ENCODE measurements at regions not wholly inside any gene's neighbourhood (a gene's known extent, or its start where the extent isn't known, plus 50 kb on each side); places are given as distances from the start of the nearest gene placed in this dataset.

GRCh38 chr1:208538587-208538986, 294.4 kb upstream of the PLXNA2 start:
- ATAC-seq: no peak

GRCh38 chr1:208540724-208541123, 296.5 kb upstream of the PLXNA2 start:
- Histone ChIP-seq H3K4me1 (no peaks in the 10 kb centered on the region), H3K27ac (no peak overlapping the region), H3K27me3 (no peaks in the 10 kb centered on the region), H3K36me3 (no peaks in the 10 kb centered on the region), H3K4me3 (no peak overlapping the region), H3K9me3 (no peaks in the 10 kb centered on the region)
- intact Hi-C loops (cut with DNase I): no loop called here
- no peak for ATAC-seq
- no peak for TF ChIP-seq CTCF (IDR thresholded peaks at IDR 0.05)
- no peak for DNase-seq

More at GRCh38 chr1:208538587-208538986, 294.4 kb upstream of the PLXNA2 start:
- no peak overlapping the region for H3K4me3 ChIP-seq
- no peak for DNase-seq
- no peaks in the 10 kb centered on the region for H3K36me3 ChIP-seq
- peak overlapping the region in 1 of 2 donors; percentile 75 for H3K27ac ChIP-seq
- TF ChIP-seq CTCF (IDR thresholded peaks at IDR 0.05): no peak
- H3K4me1 ChIP-seq: no peaks in the 10 kb centered on the region
- no peaks in the 10 kb centered on the region for H3K9me3 ChIP-seq
- intact Hi-C loops (cut with DNase I): no loop called here
- peaks cover 0 to 4% of the 10 kb centered on the region in 2 donors for H3K27me3 ChIP-seq

- ATAC-seq (no peak), DNase-seq (no peak)
- no peak overlapping the region for H3K27ac ChIP-seq
- TF ChIP-seq CTCF (IDR thresholded peaks at IDR 0.05): no peak
- H3K27me3 ChIP-seq: no peaks in the 10 kb centered on the region
- H3K4me3 ChIP-seq: no peak overlapping the region
- no peaks in the 10 kb centered on the region for H3K4me1 ChIP-seq
- intact Hi-C loops (cut with DNase I): no loop called here
- no peaks in the 10 kb centered on the region for H3K36me3 ChIP-seq
- no peaks in the 10 kb centered on the region for H3K9me3 ChIP-seq
Measured at GRCh38 chr1:208541225-208541855, 297.2 kb upstream of the PLXNA2 start.

GRCh38 chr1:208542309-208542708, 298.1 kb upstream of the PLXNA2 start:
- H3K27ac ChIP-seq: no peak overlapping the region
- no peak for DNase-seq
- TF ChIP-seq CTCF (IDR thresholded peaks at IDR 0.05): no peak
- no peaks in the 10 kb centered on the region for H3K9me3 ChIP-seq
- H3K4me3 ChIP-seq: no peak overlapping the region
- no peaks in the 10 kb centered on the region for H3K36me3 ChIP-seq
- H3K4me1 ChIP-seq: no peaks in the 10 kb centered on the region
- H3K27me3 ChIP-seq: no peaks in the 10 kb centered on the region
- intact Hi-C loops (cut with DNase I): no loop called here
- no peak for ATAC-seq

- no peak for ATAC-seq
- intact Hi-C loops (cut with DNase I): no loop called here
- Histone ChIP-seq H3K9me3 (no peaks in the 10 kb centered on the region), H3K27me3 (no peaks in the 10 kb centered on the region), H3K27ac (no peak overlapping the region), H3K36me3 (no peaks in the 10 kb centered on the region), H3K4me3 (no peak overlapping the region), H3K4me1 (no peaks in the 10 kb centered on the region)
- DNase-seq: no peak
- TF ChIP-seq CTCF (IDR thresholded peaks at IDR 0.05): no peak
Measured at GRCh38 chr1:208544053-208544452, 299.9 kb upstream of the PLXNA2 start.

All from left lung (tissue), 4 donors.